GM06990 (cell line): ENCODE measurements at regions not wholly inside any gene's neighbourhood (a gene's known extent, or its start where the extent isn't known, plus 50 kb on each side); places are given as distances from the start of the nearest gene placed in this dataset.

Experiments used
- DNase-seq: peaks from one replicate; pipeline ENCODE4 v3.0.0-alpha.2; 2011; ENCODE audit not compliant: insufficient read length; ENCODE audit errors: extremely low read depth
- H3K27me3 ChIP-seq: replicated peaks from 2 replicates; pipeline ENCODE4 v1.6.0; 2011; ENCODE audit warnings: low read length; ENCODE audit not compliant: control insufficient read depth, insufficient read depth
- H3K36me3 ChIP-seq: 2 replicates; pipeline ENCODE4 v1.5.1; 2011; ENCODE audit warnings: low read length; ENCODE audit not compliant: control insufficient read depth, insufficient read depth
- H3K4me3 ChIP-seq: replicated peaks from 2 replicates; pipeline ENCODE4 v1.5.1; 2011; ENCODE audit warnings: low read depth, mild to moderate bottlenecking, control low read depth, low read length
- TF ChIP-seq, protein P1 (sequence below): IDR thresholded peaks from 2 replicates; pipeline ENCODE4 v1.5.1; 2011; ENCODE audit warnings: low read length, control low read depth, mild to moderate bottlenecking, inconsistent platforms; ENCODE audit not compliant: insufficient read depth, poor library complexity, severe bottlenecking

DNA sequence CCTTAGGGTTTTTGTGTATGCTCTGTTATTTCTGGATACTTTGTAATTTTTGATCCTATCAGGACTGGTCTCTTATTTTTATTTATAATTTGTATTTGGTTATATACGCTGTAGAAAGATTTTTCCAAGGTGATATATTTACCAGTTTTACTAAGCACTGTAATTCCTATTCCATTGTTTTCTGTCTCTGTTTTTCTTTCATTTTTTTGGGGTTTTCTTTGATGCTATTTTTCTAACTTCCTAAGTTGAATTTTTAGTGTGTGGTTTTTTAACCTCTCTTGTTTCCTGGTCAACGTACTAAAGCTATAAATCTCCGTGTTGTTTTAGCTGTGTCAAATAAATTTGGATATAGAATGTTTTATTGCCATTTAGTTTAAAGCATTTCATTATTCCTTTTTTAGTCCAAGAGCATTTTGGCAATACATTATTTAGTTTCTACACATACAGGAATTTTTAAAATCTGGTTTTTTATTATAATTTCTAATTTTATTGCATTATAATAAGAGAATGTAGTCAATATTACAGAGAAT is 128.1 kb upstream of the THRB start:
- H3K36me3 ChIP-seq = no peaks in the 10 kb centered on the region
- no peak overlapping the region for H3K4me3 ChIP-seq
- H3K27me3 ChIP-seq = no peaks in the 10 kb centered on the region; the same call in 1 of the 2 replicates
- TF ChIP-seq, protein P1, sequence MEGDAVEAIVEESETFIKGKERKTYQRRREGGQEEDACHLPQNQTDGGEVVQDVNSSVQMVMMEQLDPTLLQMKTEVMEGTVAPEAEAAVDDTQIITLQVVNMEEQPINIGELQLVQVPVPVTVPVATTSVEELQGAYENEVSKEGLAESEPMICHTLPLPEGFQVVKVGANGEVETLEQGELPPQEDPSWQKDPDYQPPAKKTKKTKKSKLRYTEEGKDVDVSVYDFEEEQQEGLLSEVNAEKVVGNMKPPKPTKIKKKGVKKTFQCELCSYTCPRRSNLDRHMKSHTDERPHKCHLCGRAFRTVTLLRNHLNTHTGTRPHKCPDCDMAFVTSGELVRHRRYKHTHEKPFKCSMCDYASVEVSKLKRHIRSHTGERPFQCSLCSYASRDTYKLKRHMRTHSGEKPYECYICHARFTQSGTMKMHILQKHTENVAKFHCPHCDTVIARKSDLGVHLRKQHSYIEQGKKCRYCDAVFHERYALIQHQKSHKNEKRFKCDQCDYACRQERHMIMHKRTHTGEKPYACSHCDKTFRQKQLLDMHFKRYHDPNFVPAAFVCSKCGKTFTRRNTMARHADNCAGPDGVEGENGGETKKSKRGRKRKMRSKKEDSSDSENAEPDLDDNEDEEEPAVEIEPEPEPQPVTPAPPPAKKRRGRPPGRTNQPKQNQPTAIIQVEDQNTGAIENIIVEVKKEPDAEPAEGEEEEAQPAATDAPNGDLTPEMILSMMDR = no peak
- DNase-seq = no peak

DNA sequence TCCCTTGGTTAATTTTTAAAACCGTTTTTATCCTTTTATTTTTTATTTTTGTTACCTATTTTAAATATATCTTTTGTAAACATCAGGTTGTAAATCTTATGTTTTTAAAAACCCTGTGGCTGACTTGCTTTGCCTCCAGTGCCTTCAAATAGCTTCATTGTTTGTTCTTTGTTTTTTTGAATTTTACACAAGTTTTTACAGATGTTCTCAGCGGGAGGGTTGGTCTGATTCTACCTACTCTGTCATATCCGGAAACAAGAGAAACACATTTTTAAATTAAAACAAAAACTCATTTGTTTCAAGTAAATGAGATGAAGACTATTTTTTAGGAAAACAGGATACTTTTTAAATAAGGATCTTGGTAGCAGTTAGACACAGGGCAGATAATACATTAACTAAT is 129.0 kb upstream of the THRB start:
- TF ChIP-seq, protein P1 = no peak

DNA sequence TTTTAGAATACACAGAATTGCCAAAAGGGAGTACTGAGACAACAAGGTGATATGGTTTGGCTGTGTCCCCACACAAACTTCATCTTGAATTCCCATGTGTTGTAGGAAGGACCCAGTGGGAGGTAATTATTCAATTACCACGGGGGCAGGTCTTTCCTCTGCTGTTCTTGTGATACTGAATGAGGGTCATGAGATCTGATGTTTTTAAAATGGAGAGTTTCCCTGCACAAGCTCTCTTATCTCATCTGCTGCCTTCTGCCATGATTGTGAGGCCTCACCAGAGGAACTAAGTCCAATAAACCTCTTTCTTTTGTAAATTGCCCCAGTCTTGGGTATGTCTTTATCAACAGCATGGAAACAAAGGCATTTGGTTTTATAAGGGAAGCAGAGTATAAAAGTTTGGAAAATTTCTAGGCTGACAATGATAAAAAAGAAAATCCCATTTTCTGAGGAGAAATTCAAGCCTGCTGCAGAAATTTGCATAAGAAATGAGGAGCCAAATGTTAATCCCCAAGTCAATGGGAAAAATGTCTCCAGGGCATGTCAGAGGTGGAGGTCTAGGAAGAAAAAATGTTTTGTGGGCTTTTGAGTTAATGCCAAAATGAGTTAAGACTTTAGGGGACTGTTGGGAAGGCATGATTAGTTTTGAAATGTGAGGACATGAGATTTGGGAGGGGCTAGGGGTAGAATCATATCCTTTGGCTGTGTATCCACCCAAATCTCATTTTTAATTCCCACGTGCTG is 130.5 kb upstream of the THRB start:
- TF ChIP-seq, protein P1 = no peak
- H3K36me3 ChIP-seq = no peaks in the 10 kb centered on the region
- H3K27me3 ChIP-seq = no peaks in the 10 kb centered on the region; the same call in 1 of the 2 replicates
- H3K4me3 ChIP-seq = no peak overlapping the region
- no peak for DNase-seq

More for the DNA sequence above, 129.0 kb upstream of the THRB start:
- Histone ChIP-seq H3K27me3 (no peaks in the 10 kb centered on the region; the same call in 1 of the 2 replicates), H3K36me3 (no peaks in the 10 kb centered on the region), H3K4me3 (no peak overlapping the region)
- DNase-seq = no peak

DNA sequence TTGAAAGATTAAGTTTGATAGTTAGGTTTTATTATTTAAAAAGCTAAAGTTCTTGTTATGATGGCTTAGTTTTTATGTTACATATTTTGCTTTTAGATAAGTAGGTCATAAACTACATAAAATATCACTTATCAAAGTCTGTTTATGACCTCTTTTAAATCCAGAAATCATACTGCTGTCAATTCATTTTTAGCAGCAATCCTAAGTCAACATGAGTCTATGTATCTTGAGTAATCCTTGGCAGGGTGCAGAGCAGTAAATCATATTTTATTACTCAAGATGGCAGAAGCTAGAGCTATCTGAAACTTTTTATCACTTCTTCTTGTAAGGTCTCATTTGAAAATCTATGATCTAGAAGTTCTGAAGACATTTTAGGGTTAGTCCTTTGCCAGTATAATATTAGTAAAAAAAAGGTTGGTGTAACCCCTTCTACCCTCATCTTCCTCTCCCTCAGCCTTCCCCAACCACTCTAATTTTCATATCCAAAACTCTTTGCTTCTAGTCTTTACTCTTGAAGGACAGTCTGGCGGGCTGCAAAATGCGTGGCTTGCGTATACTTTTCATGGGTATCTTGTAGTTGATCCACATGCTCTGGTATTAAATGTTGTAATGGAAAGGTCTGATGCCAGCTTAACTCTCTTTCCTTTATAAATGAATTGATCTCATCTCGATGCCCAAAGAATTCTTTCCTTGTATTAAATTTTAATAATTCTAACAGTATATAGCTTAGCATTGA is 134.0 kb upstream of the THRB start:
- Histone ChIP-seq H3K4me3 (no peak overlapping the region), H3K36me3 (no peaks in the 10 kb centered on the region), H3K27me3 (no peaks in the 10 kb centered on the region; the same call in 1 of the 2 replicates)
- no peak for DNase-seq
- TF ChIP-seq, protein P1 = no peak

DNA sequence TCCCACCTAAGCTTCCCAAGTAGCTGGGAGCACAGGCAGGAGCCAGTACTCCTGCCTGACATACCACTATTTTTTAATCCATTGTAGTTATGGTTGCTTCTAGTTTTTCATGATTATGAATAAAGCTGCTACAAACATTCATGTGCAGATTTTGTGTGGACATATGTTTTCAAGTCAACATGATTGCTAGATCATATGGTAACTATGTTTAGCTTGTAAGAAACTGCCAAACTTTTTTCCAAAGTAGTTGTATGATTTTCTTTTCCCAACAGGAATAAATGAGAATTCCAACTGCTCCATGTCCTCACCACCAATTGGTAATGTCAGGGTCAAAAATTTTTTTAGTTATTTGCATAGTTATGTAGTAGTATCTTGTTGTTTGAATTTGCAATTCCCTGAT is 136.8 kb upstream of the THRB start:
- no peaks in the 10 kb centered on the region for H3K27me3 ChIP-seq
- no peak overlapping the region for H3K4me3 ChIP-seq
- H3K36me3 ChIP-seq = no peaks in the 10 kb centered on the region
- no peak for DNase-seq
- TF ChIP-seq, protein P1 = no peak
